ENCODE measurements at regions not wholly inside any gene's neighbourhood (a gene's known extent, or its start where the extent isn't known, plus 50 kb on each side); places are given as distances from the start of the nearest gene placed in this dataset.

DNA sequence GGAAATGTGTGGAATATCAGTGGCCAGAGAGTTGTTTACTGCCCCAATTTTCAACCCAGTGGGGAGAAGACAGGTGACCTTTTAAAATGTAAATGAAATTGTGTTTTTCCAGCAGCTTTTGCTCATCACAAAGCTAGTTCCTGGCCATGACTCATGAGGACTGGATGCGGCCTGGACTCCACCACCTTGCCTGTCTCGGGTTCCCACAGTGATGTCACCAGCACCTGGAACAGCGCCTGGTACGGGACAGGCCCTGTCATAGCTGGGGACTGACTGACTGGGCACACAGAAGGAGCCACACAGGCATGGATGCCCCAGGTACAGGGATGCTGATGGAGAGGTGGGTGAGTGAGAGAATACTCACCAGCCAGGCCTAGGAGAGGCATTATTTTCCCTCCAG lies 277.1 kb downstream of the AJAP1 start:
- DNase-seq: no peak

DNA sequence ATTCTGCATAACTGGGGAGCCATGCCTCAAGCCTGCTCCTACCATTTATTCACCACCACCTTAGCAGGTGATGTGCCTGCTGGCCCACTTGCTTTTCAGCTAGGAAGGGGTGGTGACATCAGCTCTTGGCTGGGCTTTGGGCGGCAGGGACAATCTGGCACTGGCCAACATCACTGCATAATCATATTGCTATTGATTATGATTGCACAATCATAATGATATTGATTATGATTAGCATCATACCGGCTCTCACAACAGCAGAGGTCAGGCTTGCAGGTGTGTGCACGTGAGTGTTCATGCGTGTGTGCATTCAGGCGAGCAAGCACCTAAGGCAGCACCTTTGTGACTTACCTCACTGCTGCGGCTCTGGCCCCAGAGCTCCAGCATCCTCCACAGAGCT lies 273.8 kb downstream of the AJAP1 start:
- DNase-seq: no peak

DNA sequence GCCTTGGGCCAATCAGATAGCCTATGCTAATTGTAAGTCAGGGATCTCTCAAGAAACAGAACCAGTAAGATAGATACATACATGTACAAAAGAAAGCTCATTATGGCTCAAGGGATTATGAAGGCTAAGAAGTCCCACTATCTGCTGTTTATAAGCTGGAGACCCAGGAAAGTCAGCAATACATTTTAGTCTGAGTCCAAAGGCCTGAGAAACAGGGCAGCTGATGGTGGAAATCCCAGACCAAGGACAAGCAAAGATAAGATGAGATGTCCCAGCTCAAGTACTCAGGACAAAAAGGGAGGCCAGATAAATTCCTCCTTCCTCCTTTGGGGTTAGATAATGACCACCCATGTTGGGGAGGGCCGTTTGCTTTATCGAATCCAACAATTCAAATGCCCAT lies 269.9 kb downstream of the AJAP1 start:
- DNase-seq: no peak

DNA sequence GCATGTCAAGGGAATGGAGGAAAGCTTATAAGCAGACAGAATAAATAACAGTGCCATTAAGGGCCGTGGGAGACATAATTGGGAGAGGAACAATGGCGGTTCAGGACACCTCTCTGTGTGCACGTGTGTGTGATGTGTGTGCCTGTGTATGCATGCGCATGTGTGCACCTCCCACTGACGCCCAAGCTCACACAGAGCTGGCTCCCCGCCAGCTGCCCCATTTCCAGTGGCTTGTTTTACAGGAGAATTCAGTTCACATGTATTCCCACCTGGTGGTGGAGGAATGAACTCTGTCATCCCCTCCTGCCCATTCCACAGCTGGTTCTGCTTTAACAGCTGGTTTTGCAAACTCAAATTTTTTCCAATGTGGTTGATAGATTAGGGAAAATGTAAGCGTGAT lies 262.2 kb downstream of the AJAP1 start:
- DNase-seq: no peak

DNA sequence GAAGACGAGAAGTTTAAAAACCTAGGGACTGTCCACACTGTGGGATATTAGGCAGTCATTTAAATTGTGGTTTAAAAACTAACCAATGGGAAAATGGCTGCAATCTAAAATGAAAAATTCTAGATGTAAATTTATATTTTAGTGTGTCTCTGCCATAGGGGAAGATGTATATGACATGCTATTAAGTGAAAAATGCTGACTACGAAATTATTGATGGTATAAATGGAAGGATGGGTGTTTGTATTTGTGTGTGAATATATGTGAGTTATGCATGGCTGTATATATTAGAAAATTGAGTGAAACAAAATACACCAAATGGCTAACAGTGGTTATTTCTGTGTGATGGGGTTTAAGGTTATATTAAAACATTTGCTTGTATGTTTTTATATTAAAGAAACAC lies 260.7 kb downstream of the AJAP1 start:
- no peak for DNase-seq

DNA sequence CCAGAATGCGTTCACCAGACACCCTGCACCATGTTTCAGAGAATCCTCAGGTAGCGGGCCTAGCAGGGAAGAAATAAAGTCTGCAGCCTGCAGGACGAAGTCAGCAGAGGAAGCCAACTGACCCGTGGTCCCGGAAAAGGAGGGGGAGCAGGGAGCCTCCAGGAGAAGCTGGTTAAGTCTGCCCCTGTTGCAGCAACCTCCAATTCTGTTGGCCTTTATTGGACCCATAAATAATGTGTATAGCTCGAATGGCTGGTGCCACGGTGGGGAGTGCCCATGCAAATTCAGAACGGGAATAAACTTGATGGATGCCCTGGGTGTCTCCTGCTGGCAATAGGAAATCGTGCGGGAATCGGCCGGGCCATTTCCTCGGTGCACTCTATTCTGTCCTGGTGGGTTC lies 254.1 kb downstream of the AJAP1 start:
- DNase-seq: no peak

DNA sequence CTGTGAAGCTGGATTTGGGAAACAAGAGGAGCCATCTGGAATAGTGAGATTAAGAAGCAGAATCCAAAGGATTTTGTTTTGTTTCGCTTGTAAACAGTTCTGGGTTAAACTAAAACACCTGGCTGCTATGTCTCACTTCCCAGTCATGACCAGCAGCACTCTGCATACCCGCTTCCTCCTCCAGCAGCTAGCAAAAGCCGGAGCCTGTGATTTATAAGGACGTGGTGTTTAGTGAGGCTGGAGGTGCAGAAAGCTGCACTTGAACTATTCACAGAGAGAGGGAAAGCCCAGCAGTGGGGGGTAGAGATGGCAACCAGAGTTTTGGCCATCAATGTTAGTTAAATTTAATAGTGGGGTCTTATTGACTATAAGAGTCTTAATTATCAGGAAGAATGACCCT lies 240.2 kb downstream of the AJAP1 start:
- no peak for DNase-seq

DNA sequence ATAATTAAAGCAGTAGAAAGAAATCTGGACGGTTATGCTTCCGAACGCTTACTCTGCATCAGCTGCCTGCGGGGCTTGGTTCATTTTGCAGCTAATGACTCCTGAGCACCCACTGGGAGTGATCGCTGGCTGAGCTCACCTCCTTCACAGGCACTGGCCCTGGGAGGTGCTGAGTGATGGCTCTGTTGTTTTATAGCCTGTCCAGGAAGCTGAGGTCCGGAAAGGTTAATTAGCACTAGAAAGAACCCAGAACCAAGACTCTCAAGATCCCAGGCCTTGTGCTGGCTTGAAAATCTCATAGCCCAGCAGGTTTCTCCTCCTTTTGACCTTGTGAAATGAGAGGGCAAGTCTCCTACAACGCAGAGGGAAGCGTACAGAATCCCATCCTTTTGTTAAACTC lies 226.2 kb downstream of the AJAP1 start:
- no peak for DNase-seq

DNA sequence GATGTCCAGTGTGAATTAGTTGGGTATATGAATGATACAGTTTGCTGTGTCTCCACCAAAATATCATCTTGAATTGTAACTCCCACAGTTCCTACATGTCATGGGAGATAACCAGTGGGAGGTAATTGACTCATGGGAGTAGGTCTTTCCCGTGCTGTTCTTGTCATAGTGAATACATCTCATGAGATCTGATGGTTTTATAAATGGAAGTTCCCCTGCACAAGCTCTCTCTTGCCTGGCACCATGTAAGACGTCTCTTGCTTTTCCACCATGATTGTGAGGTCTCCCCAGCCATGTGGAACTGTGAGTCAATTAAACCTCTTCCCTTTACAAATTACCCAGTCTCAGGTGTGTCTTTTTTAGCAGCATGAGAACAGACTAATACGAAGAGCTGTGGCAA lies 223.0 kb downstream of the AJAP1 start:
- no peak for DNase-seq

DNA sequence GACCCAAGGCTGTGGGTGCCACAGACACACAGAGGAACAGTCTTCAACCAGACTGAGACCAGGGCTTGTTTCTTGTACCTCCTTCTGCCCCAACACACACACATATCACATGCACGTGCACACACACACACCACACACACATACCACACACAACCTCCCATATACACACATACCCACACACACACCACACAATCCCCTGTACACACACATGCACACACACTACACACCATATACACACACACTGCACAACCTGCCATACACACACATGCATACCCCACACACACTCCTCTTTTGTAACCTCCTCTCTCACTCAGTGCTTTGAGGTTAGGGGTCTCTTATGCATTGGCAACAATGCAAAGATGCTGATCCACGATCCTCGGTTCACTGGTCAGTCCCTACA lies 217.0 kb downstream of the AJAP1 start:
- no peak for DNase-seq

DNA sequence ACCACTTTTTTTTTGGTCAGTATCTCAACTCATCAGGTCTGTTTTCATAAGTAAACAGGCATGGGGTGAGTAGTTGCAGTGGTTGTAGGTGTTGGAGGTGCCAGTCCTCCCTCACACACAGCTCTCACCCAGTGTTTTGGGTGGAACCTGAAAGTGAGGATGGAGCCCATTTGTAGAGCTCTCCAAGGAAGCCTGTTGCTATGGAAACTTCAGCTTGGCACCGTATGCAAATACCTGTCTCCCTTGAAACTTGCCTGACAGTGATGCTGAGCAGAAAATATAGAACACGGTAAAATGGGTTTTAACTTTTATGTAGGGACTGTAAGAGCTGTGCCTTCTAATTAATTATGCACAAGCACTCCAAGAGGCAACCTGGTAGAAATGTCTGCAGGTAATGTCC lies 214.1 kb downstream of the AJAP1 start:
- DNase-seq: no peak

DNA sequence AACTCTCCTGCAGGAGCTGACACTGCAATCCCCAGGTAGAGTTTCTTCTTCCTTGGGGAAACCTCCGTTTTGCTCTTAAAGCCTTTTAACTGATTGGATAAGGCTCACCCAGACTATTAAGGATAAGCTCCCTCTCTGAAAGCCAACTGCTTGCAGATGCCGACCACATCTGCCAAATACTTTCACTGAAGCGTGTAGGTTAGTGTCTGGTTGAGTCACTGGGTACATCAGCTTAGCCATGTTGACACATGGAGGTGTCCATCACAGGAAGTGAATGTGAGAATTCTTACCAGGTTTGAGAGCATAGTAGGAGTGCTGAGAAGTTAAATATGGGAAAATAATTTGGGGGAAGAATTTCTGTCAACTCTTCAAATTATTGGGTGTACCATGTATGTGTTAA lies 202.0 kb downstream of the AJAP1 start:
- DNase-seq: no peak

DNA sequence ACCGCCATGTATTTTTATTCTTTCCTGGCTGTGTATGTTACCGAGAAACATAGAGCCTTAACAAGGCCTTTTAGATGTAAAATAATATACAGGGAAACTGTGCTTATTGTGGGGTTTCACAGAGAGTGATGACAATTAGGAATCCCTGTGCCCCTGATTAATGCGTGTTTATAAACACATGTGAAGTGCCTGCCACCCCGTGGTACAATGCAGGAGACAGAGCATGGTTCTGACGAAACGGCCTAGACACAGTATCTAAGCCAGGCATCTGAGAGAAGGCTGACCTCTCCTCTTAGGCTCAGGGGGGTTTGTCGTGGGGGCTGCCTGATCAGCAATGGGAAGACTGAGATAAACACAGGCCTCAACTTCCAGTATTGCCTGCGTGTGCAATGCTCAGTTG lies 200.0 kb downstream of the AJAP1 start:
- DNase-seq: no peak

DNA sequence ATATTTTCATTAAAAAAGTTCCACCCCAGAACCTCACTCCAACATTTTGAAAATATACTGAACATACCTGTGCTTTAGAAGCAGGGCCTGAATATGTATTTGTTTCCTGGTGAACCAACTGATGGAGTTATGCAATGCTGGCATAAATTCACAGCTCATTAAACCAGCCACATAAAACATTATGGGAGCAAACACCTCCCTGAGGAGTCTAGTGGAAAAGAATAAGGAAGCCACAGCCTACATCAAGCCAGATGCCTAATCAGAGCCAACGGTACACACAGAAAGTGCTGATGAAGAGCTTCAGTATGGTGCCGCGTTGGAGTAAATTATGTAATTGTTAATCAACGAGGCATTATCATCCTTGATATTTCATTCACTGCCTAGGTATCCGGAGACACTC lies 199.5 kb downstream of the AJAP1 start:
- DNase-seq: no peak

DNA sequence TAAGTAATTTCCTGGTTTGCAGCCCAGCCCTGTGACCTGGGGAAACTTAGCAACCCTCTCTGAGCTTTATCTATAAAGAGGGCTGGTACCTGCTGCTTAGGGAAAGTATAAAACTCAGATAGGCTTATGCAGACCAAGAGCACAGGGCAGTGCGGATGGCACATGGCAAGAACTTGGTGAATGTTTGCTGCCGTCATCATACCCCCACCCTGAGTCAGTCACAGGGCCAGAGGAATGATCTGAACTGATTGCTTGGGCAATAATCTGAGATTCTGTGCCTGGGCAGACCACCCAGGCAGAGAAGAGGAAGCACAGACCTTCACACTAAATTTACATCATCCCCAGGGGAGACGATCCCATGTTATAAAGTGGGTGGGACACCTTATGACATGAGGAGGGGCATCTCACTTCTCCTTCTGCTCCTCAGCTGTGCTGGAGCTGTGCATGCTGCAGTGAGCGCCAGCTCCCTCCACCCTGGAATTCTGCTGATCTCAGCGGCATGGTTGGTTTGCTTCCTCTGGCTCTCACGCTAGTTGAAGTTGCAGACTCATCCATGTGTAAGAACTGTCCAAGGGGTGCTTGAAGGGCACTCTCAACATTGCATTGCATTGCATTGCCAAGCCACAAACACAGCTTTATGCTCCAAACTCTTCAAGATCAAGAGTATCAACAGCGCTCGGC lies 197.1 kb downstream of the AJAP1 start:
- DNase-seq: no peak

DNA sequence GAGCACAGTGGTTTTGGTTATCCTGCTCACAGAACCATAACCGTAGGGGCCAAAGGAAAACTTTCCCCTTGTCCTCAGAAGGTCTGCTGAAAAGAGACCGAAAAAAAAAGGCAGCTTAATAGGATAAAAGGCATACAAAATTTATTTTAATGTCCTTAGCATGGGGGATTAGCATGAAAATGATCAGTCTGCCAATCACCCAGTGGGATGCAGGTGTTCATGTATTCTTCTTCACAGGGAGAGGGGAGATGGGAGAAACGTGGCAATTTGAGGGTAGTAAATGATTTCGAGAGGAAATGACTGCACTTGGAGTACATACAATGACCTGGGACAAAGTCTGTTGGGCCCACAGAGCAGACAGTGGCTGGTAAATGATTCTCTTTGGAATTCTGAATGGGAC lies 194.0 kb downstream of the AJAP1 start:
- no peak for DNase-seq

DNA sequence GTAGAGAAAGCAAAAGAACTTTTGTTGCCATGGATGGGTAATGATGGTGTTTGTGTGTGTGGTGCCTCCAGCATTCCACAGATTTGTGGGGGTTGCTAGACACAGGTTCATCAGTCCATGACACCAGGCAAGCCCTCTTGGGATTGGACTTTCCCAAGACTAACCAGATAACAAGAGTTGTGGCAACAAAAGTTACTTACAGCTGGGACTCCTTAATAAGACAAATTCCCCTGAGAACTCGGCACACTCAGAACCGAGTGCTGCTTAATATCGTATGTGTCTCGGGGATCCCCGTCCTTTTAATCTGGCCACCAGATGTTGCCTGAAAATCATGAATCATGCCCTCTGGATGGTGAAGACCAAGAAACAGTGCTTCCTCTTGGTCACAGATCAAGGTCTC lies 193.3 kb downstream of the AJAP1 start:
- no peak for DNase-seq

Data from AML-193 (cell line).